GM19463 (cell line): ENCODE measurements at regions not wholly inside any gene's neighbourhood (a gene's known extent, or its start where the extent isn't known, plus 50 kb on each side); places are given as distances from the start of the nearest gene placed in this dataset.
"Not testable (repeated sequence)": the region's sequence is repeated elsewhere in the genome, so short reads cannot be mapped to it uniquely, and the experiment has no call there.

Experiments
- ATAC-seq: cut with Tn5 transposase; IDR thresholded peaks from one replicate; pipeline ENCODE4 v1.9.1; 2021; ENCODE audit warnings: mild to moderate bottlenecking, moderate library complexity; ENCODE audit not compliant: unreplicated experiment

- ATAC-seq: no peak
Measured at GRCh38 chr1:93774707-93775106, 93.1 kb upstream of the BCAR3 start.

DNA sequence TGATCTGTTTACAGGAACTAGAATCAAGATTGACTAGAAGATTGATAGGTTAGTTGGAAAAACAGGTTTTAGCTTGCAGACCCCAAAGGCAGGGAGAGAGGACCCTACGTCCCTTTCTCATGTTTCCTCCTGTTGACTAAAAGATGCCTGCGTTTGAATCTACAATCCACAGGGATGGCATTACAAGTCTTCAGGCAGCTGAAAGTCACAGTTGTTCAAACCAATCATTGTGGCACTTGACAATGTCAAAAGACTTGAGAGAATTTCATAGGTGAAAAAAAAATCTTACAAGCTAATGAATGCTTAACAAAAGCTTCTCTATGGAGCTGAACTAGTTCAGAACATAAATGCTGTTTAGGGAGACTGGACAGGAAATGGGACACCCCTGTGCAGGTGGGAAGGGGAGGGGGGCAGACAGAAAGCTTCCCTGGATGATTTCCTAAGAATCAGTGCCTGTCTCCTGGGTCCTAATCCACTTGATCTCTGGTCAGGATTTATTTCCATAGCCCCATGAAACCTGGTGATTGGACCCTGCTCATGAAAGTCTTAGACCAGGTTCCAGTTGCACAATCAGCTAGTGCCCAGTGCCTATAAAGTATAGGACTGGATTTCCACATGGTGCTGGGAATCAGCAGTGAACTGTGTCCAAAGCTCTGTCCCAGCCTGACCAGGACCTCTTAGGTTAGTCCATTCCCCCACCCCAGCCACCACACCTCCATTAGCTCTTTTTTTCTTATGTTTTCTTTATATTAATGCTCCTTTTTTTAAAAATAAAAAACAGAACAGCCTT, 91.6 kb upstream of the BCAR3 start:
- no peak for ATAC-seq

DNA sequence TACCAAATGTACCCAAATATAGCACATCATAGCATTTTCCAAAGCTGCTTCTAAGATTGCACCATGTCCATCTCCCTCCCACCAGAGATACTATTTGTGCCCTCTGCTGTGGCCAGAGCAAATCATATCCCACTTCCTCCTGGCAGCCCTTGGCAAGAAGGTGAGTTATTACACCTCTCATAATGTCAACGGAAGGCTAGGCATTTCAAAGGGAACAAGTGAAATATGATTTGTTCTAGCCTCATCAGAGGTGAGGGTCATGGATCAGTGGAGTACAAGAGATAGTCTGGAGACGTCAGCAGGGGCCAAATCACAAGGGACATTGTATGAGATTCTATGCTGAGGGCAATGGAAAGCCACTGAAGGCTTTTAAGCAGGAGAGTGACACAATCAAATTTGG, 90.2 kb upstream of the BCAR3 start:
- ATAC-seq: no peak

GRCh38 chr1:93770640-93771039, 89.0 kb upstream of the BCAR3 start:
- ATAC-seq: no peak

- ATAC-seq: no peak
Measured at GRCh38 chr1:93769777-93770176, 88.1 kb upstream of the BCAR3 start.

DNA sequence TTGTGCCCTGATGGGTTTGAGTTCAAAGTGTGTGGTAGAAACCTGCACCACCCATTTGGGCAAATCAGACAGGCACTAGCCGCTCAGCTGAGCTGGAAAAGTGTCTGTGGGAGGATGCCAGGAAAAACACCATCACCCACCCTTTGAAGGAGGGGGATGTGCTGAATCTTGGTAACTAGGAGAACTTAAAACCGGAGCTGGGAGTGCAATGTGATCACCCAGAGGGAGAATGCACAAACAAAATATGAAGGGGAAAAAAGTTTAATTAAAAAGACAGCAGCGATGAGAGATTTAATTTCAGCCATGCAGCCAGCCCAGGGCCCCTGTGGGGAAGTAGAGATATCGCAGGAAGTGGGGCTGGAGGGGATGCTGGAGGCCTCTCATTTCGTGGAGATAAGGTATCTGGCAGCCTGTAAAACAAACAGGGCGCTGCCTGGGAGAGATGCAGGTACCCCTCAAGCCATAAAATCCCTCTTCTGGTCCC, 86.8 kb upstream of the BCAR3 start:
- no peak for ATAC-seq

DNA sequence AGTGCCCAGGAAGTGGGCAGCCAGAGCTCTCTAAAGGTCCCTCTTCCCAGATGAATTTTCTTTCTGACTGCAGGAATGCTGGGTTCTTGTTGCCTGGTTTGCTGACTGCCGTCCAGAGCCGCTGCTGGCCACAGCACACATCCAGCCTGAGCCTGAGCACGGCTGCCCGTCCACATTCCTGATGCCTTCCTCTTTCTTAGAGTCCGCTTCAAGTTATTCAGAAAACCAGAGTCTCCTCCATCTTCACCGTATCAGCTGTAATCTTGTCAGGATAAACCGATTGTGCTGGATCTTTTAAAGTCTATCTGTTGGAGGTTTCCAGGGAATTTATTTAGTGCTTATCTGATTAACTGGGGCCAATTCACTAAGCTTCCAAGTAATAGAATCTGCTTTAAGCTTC, 84.8 kb upstream of the BCAR3 start:
- ATAC-seq: no peak

GRCh38 chr1:93765099-93765498, 83.5 kb upstream of the BCAR3 start:
- no peak for ATAC-seq

DNA sequence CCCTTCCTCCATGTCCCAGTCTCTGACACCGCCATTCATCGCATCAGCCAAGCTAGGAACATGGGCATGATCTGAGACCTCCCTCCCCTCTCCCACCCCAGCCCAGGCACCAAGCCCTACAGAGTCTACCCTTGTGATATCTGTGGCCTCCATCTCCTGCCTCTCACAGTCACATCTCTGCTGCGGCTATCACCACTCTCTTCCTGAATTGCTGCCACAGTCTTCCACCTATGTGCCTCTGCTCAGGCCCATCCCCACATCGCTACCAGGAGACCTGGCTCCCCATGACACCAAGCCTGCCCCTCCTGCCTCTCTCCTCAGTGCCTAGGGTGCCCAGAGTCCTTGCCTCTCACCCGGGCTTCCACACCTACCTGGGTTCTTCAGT, 82.7 kb upstream of the BCAR3 start:
- no peak for ATAC-seq

DNA sequence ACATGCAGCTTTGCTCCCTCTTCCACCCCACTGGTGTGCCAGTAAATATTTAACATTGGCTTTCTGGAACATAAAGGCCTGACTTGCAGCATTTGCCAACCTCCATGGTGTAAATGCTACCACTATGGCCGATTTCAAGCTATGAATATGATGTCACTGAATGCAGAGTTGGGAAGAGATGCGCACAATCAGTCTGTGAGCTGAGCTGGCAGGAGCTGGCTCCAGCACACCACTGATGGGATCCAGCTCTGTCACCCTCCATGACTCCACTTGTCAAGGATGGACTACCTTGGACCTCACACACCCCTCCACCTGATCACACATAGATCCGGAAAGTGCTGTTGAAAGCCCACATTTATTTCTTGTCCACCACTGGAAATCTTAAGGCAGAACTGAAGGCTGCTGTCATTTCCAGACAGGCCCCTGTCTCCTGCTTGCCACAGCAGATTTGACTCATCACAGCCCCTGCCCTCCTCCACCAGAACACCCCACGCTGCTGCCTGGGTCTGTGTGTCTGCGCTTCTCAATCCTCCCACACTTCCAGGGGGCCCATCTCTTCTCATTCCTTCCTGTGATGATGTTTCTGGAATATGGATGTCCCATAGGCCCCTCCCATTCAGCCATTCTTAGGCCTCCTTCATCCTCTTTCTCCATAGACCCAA, 82.2 kb upstream of the BCAR3 start:
- no peak for ATAC-seq

- no peak for ATAC-seq
Measured at GRCh38 chr1:93758842-93759515, 77.3 kb upstream of the BCAR3 start.

DNA sequence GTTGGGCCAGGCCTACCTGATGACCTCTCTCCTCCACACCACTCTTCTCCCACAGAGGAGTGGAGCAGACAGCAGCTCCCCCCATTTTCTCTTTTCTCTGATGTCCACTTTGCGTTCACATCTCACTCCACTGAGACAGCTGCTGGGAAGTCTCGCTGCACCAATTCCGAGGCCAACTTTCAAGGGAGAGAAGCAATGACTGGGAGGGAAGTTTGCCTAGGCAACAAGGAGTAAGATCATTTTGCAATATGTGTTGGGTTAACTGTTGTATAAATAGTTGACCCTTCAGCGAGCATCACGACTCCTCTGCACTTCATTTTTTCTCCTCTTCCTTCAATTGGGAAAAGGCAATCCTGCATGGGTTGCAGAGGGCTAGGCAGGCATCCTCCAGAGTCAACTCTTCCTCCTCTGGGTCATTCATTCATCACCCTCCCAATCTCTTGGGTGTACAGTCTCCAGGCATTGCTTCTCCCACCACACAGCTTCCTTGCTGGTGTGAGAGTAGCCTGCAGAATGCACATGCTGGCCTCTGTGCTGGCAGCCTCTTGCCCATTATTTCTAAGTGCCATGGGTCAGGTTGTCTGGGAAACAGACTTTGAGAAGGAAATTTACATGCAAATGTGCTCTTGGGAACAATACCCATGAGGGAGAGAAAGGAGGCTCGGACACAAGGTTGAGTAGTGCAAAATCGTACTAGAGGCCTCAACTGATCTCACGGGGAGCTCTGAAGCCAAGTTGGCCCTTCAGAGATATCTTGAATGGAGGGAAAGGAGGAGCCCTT, 75.8 kb upstream of the BCAR3 start:
- ATAC-seq: no peak

DNA sequence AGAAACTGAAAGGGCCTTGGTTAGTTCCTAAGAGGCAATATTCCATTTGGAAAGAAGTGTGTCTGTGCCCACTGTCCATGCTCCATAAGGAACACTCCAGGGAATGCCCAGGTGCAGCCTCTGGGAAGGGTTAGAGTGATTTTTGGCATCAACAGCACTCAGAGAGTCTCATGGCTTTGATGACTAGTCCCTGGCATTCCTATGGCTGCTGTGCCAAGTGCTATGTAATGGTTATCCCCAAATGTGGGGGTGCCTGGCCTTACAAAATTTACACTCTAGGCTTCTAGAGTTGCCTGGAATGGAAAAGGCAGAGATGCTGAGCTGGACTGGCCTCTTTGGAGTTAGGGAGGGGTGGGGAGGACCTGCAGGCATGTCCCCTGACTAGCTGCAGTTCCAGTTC, 75.0 kb upstream of the BCAR3 start:
- no peak for ATAC-seq

GRCh38 chr1:93755251-93755715, 73.6 kb upstream of the BCAR3 start:
- ATAC-seq: not testable (repeated sequence)

GRCh38 chr1:93753791-93754763, 72.4 kb upstream of the BCAR3 start:
- no peak for ATAC-seq

GRCh38 chr1:93751377-93752250, 70.0 kb upstream of the BCAR3 start:
- ATAC-seq: no peak

DNA sequence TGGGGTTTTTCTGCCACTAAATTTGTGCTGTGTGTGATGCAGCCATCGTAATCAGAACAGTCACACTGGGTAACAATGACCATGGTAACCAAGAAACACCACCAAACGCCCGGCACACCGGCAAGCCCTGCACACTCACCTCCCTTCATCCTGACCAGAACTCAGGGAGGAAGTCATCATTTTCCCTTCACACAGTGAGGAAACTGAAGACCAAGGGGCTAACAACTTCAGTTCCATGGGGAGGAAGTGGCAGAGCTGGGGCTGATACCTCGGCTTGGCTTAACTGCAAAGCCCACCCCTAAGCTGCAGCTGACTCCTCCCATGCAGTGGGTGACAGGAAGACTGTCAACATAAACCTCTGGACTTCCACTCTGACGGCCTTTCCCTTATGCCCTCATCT, 69.3 kb upstream of the BCAR3 start:
- ATAC-seq: no peak

GRCh38 chr1:93749894-93750301, 68.3 kb upstream of the BCAR3 start:
- ATAC-seq: no peak

DNA sequence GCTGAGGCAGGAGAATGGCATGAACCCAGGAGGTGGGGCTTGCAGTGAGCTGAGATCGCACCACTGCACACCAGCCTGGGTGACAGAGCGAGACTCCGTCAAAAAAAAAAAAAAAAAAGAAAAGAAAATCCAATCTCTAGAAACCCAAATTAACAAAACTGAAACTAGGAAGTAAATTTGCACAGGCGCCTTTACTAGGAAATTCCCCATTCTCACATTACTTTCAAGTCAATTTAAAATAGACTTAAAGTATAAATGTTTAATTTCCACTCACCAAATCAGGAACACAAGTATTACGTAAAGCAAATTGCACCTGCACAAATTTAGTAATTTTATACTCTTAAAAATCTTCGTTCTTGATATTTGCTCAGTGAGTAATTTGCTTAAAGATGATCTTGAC, 67.8 kb upstream of the BCAR3 start:
- ATAC-seq: no peak
